Medulla oblongata (tissue), 1 donor: ENCODE measurements at regions not wholly inside any gene's neighbourhood (a gene's known extent, or its start where the extent isn't known, plus 50 kb on each side); places are given as distances from the start of the nearest gene placed in this dataset.
A peak's percentile ranks its signal among the peaks of the same experiment; 100 is the strongest.

Source experiments
- DNase-seq: peaks from one replicate; pipeline ENCODE4 v3.0.0-alpha.2; 2015; ENCODE audit errors: extremely low spot score

GRCh38 chr20:40540166-40540565 is 148.9 kb downstream of the MAFB start:
- DNase-seq, result no peak

- no peak for DNase-seq
These were observed 150.9 kb downstream of the MAFB start for GRCh38 chr20:40538131-40538530.

DNA sequence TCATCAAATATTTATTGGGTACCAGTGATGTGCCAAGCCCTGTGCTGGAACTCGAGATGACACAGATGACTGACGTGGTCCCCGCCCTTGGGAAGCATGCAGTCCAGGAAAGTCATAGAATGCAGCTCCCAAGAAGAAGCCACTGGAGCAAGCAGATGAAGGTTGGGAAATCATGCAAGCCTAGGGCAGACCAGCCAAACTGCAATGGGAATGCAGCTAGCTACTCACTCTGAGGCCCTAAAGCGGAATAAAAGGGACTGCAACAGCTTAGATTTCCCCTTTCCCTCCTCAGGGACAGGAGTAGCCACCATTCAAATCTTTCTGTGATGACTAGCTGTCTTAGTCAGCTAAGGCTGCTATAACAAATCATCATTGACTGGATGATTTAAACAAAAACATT is 152.2 kb downstream of the MAFB start:
- no peak for DNase-seq

DNA sequence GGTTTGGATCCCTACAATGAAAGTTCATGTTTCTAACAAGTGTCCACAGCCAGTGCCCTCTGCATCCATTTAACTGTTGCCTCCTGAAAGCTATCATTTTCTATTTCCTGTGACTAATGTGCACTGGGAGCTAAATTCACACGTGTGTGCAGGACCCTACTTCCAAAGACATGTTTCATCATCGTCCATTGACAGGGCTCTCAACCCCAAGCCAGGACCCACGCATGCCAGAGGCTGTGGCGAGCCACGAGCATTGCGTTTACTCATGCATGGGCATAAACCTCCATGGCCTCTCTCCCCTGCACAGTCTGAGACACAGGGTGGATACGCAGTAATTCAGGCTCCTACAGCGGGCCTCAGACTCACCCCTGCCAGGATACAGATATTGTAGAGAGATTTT is 153.2 kb downstream of the MAFB start:
- no peak for DNase-seq

DNA sequence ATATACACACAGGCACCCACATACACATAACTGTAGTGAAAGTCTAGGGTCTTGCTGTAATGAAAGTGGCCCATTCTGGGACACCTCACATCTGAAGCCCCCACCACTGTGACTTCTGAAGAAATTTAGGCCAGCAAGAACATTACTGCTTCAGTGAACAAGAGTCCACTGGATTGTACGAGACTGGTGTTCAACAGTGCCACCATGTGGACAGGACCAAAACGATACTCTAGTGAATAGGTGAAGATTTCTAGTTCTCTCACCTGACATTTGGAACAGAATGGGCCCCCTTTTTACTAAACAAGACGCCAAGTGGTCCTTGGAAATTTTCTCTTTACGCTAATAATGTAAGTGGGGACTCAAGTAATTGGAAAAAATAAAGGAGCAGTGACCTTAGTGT is 156.9 kb downstream of the MAFB start:
- DNase-seq, result no peak

GRCh38 chr20:40525351-40525750 is 163.7 kb downstream of the MAFB start:
- no peak for DNase-seq

GRCh38 chr20:40524071-40524470 is 165.0 kb downstream of the MAFB start:
- DNase-seq, result no peak

DNA sequence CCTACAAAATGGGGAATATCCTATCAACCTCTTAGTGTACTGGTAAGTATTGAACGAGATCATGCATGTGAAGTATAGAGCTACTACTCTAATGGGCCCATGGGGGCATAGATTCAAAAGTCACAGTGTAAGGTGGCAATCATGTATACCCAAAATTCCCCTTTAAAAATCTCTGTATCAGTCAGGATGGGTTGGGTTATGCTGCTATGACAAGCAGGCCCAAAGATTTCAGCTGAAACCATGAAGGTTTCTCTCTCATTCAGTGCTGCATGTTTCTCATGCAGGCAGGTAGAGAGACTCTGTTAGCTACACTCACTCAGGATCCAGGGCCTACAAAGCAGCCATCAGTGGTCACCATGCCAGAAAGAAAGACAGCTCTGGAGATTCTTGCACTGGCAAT is 166.6 kb downstream of the MAFB start:
- no peak for DNase-seq

- no peak for DNase-seq
These were observed 167.1 kb downstream of the MAFB start for GRCh38 chr20:40521962-40522361.

- DNase-seq, result no peak
These were observed 169.1 kb downstream of the MAFB start for GRCh38 chr20:40519918-40520317.

- no peak for DNase-seq
These were observed 176.0 kb downstream of the MAFB start for GRCh38 chr20:40512994-40513393.

DNA sequence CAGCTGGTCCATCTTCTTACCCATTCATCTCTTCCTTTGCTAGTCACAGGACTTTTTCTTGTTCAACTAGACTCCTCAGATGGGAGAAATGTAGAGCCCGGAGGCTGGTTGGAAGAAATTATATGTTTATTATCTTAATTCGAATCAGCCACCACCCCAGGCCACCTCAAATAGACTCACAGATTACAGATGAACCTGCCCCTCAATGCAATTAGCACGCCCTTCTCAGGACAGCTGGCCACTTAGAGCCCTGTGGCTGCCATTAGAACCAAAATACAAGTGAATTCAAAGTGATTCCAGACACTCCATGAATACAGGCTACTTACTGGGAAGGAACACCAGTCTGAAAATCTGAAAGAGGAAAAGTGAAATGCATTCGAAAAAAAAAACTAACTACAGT is 176.4 kb downstream of the MAFB start:
- no peak for DNase-seq

DNA sequence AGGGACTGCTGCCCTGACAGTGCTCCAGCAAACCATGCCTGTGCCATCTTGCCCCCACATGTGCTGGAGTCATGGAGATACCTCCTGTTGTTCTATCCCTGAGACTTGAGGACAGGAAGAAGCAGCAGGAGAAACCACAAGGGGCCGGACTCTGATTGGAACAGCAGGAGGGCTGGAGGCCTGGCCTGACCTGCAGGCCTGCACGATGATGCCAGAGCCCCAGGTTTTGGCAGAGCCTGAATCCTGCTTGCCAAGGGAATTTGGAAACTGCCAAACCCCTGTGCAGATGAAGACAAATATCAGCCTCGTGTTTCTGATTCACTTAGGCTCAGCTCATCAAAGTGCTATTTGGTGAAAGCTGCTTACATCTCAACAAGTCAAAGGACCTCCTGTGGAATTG is 177.6 kb downstream of the MAFB start:
- DNase-seq, result no peak

DNA sequence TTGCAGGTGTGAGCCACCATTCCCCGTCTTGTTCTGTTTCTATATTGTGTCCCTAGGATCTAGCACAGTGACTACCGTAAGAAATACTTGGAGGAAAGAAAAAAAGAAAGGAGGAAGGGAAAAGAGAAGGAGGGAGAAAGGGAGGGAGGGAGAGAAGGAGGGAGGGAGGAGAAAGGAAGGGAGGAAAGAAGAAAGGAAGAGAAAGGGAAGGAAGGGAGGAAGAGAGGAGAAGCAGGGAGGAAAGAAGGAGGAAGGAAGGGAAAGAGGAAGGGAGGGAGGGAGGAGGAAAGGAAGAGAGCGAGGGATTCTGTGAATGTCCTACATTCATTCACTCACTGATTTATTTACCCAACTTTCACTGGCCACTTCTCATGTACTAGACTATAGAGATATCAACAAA is 178.4 kb downstream of the MAFB start:
- DNase-seq, result no peak

DNA sequence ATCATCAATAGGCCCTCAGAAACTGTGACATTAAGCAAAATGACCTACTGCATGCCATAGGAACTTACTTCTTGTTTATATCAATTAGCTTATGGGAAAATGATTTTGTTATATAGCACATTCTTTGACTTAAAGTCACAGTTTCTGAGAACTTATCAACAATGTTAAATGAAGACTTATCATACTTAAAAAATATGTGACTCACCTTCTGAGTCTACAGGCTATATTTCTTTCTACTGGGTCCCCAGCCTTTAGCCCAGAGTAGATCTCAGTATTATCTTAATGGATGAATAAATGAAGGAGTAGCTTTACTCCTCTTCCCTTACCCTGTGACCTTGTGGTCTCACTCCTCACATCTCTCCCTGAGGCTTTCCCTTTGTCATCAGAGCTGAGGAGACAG is 180.2 kb downstream of the MAFB start:
- DNase-seq, result no peak

DNA sequence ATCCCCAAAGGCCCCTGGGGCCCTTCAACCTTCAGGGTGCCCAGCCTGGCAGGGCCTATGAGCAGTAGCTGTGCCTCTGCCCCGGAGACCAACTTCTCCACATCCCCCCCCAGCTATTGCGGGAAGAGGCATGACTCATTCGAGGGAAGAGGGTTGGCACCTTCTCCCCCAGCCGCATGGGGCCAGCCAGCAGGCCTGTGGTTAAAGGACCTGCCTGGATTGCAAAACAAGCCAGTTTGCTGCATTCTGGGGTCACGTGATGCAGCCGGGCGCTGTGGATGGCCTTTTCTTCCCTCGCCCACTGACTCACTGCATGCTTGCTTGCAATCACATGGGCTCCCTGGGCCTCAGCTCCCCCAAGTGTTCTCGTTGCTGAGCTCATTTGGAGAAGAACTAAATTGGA is 182.5 kb downstream of the MAFB start:
- peak; percentile 88 for DNase-seq

GRCh38 chr20:40503119-40503518 is 185.9 kb downstream of the MAFB start:
- DNase-seq, result no peak

GRCh38 chr20:40502576-40502975 is 186.5 kb downstream of the MAFB start:
- DNase-seq, result no peak

GRCh38 chr20:40499391-40499790 is 189.6 kb downstream of the MAFB start:
- no peak for DNase-seq

DNA sequence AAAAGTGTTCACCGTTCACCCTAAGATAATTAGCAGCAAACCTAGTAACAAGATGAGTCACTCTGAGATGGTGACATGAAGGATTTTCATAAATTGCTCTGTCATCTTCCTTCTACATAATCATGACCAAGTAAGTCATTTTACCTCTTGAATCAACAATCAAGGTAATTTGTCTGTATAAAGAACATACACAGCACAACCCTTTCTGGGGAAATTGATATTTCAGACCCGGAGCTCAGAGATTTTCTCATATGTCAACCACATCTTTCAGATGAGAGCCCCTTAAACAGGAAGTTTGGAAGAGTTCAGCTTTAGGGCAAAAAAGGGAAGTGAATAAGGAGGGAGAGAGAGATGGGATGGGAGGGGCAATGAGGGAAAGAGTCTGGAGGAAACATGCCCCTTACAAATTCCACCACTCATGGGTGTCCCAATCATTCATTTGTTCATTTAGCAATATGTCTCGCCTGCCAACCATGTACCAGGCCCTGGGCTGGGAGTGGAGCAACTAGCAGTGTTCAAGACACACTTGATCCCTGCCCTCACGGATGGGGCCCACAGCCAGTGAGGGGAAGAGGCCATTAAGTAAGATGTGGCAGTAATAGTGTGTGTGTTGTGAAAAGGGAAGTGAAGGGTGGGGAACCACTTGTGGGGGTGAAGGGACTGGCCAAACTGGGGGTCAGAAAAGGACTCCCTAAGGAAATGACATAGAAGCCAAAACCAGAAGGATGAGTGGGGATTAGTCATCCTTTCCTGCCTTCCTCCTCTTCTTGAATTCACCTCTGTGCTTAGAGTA is 190.9 kb downstream of the MAFB start:
- peak; percentile 71 for DNase-seq

DNA sequence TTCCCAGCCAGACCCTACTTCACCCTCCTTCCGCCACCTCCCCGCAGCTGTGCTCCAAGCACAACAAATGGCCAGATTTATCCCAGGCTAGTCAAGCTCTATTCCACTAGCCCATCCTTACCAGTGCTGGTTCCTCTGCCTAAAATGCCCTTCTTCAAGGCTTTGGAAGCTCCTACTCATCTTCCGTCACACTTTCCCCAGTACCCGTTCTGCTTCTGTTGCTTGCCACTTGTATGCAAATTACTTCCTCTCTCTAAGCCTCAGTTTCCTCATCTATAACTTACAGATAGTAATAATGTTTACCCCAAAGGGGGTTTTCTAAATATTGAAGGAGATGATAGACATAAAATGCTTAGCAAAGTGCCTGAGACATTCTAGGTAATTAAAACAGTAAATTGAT is 193.1 kb downstream of the MAFB start:
- no peak for DNase-seq

GRCh38 chr20:40494248-40494647 is 194.8 kb downstream of the MAFB start:
- peak; percentile 75 for DNase-seq

DNA sequence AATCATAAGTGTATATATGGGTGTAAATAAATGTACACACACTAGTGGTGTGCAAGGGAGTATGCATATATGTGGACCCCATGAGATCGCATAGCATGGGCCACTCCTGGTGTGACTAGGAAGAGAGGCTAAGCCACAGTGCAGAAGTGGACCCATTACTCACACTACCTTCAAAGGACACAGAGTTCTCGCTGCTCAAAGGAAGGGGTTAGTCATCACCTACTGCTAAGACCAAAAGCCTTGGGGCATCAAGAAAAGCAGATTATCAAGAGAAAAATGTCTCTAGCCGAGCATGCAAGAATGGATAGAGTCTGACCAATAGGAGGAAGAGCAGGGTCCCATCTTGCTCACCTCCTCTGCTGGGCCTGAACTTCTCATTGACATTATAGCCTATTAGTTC is 195.5 kb downstream of the MAFB start:
- DNase-seq, result no peak

GRCh38 chr20:40493071-40493470 is 196.0 kb downstream of the MAFB start:
- DNase-seq, result no peak
